K562 (cell line): ENCODE measurements at regions not wholly inside any gene's neighbourhood (a gene's known extent, or its start where the extent isn't known, plus 50 kb on each side); places are given as distances from the start of the nearest gene placed in this dataset.
A peak's percentile ranks its signal among the peaks of the same experiment; 100 is the strongest.

Experiments
- ATAC-seq: fragments of 200-7000 bp; cut with Tn5 transposase; 3 replicates; pipeline ENCODE4 v1.9.1; 2020; ENCODE audit warnings: moderate library complexity
- BruUV-seq: library from RNA; stranded (reverse); fragments of 400-500 nt; replicated peaks from 2 replicates; lab custom pipeline; 2021; lab: Mats Ljungman, UMichigan
- CTCF ChIA-PET: fragments of 300-600 bp; formaldehyde crosslinking; extraction: SDS; loops from one replicate; lab custom pipeline; 2021; ENCODE audit warnings: low intra/inter-chr PET ratio; lab: Yijun Ruan, JAX
- POLR2A ChIA-PET: fragments of 300-600, 350-650 bp; sonication (Branson Sonifier 250); formaldehyde crosslinking; extraction: SDS; loops from one replicate; lab custom pipeline; 2021; ENCODE audit warnings: antibody characterized with exemption, inconsistent platforms; lab: Yijun Ruan, JAX
- DNase-seq, 4 experiments: peaks; one replicate each; pipeline versions ENCODE4 v3.0.0 to v3.0.0-alpha.2; 2011 to 2018; ENCODE audit warnings: low spot score in 3 of 4, mixed read lengths in 3 of 4; ENCODE audit errors: extremely low read depth in 1 of 4
- FAIRE-seq: peaks from 2 replicates; lab custom pipeline; 2011; peaks lifted over from hg19 to GRCh38; lab: Jason Lieb, UNC
- H2AFZ ChIP-seq: 2 replicates; pipeline ENCODE4 v1.6.0; 2011; ENCODE audit warnings: low read depth, low read length, control low read depth, inconsistent platforms
- H3K27ac ChIP-seq: fragments of 200-600 bp; 3 replicates; pipeline ENCODE4 v1.8.0; 2011; ENCODE audit warnings: low read depth, mild to moderate bottlenecking, control low read depth, inconsistent platforms, low read length, moderate library complexity, mixed read lengths; ENCODE audit errors: extremely low read depth
- H3K27me3 ChIP-seq, 2 experiments: fragments of 300-600 bp in 1 of 2; 2 replicates in 1 of 2; 3 replicates in 1 of 2; pipeline versions ENCODE4 v1.6.0 to v1.8.0; 2011; ENCODE audit warnings: inconsistent platforms in 2 of 2, low read length in 2 of 2, mild to moderate bottlenecking in 1 of 2, mixed read lengths in 1 of 2, moderate library complexity in 1 of 2; ENCODE audit not compliant: control insufficient read depth in 2 of 2, insufficient read depth in 2 of 2
- H3K36me3 ChIP-seq: fragments of 300-600 bp; 3 replicates; pipeline ENCODE4 v1.8.0; 2011; ENCODE audit warnings: mild to moderate bottlenecking, low read length, inconsistent platforms; ENCODE audit not compliant: control insufficient read depth, insufficient read depth
- H3K4me1 ChIP-seq, 2 experiments: fragments of 200-600 bp in 1 of 2; replicated peaks in 1 of 2; 2 replicates in 1 of 2; 3 replicates in 1 of 2; pipeline versions ENCODE4 v1.5.1 to v1.8.0; 2011; ENCODE audit warnings: inconsistent platforms in 2 of 2, low read length in 2 of 2, mild to moderate bottlenecking in 1 of 2, mixed read lengths in 1 of 2, moderate library complexity in 1 of 2; ENCODE audit not compliant: control insufficient read depth in 2 of 2, insufficient read depth in 2 of 2
- H3K4me2 ChIP-seq: 2 replicates; pipeline ENCODE4 v1.6.1; 2011; ENCODE audit warnings: low read length, control low read depth, inconsistent platforms, mixed read lengths; ENCODE audit not compliant: insufficient read depth
- H3K4me3 ChIP-seq: fragments of 200-600 bp; sonication (generic), shearing (Covaris generic); 2 replicates; pipeline ENCODE4 v1.5.1; 2016; ENCODE audit warnings: control low read depth, inconsistent platforms
- H3K79me2 ChIP-seq: fragments of 200-600 bp; 3 replicates; pipeline ENCODE4 v1.8.0; 2011; ENCODE audit warnings: low read length, inconsistent platforms; ENCODE audit not compliant: control insufficient read depth, insufficient read depth
- H3K9ac ChIP-seq, 2 experiments: 2 replicates each; pipeline versions ENCODE4 v1.6.0 to v1.6.1; 2011; ENCODE audit warnings: low read depth in 2 of 2, low read length in 2 of 2, control low read depth in 1 of 2, inconsistent platforms in 1 of 2, mild to moderate bottlenecking in 1 of 2, mixed read lengths in 1 of 2; ENCODE audit not compliant: insufficient read depth in 1 of 2
- H3K9me1 ChIP-seq: one replicate; pipeline ENCODE4 v1.6.0; 2011; ENCODE audit warnings: inconsistent platforms, mild to moderate bottlenecking, low read length, moderate library complexity; ENCODE audit not compliant: control insufficient read depth, insufficient read depth
- H3K9me3 ChIP-seq: replicated peaks from 2 replicates; pipeline ENCODE4 v1.5.1; 2011; ENCODE audit warnings: low read depth, low read length, inconsistent platforms; ENCODE audit not compliant: control insufficient read depth, insufficient read depth
- H4K20me1 ChIP-seq: replicated peaks from 2 replicates; pipeline ENCODE4 v1.6.1; 2011; ENCODE audit warnings: low read length, inconsistent platforms, mixed read lengths; ENCODE audit not compliant: control insufficient read depth, insufficient read depth
- ATF1 ChIP-seq, 2 experiments: fragments of 450-650 bp in 1 of 2; IDR thresholded peaks; 2 replicates each; pipeline ENCODE4 v1.6.1; 2016; ENCODE audit warnings: missing compliant biosample characterization in 1 of 2, missing genetic modification characterization in 1 of 2
- E2F3 ChIP-seq: fragments of 250-450 bp; sonication (Bioruptor Pico); IDR thresholded peaks from 2 replicates; pipeline ENCODE4 v1.4.0; 2020; ENCODE audit warnings: mild to moderate bottlenecking
- ZNF143 ChIP-seq: sonication (generic); formaldehyde crosslinking; IDR thresholded peaks from 2 replicates; pipeline ENCODE4 v1.9.0; 2022; ENCODE audit warnings: mild to moderate bottlenecking, missing genetic modification reagents
- WGBS: fragments of 100-300 bp; shearing (Covaris generic); methylation state at CpG from one replicate; pipeline ENCODE4 v1.1.6; 2016; ENCODE audit warnings: low coverage, mixed read lengths; ENCODE audit not compliant: insufficient coverage; ENCODE audit errors: missing lambda C conversion rate; 5-methylcytosine and 5-hydroxymethylcytosine counted together
- in situ Hi-C: fragments of 300-500 bp; cut with MboI; formaldehyde crosslinking; loops from 4 replicates; pipeline ENCODE4 v1.15.0; 2018; ENCODE audit warnings: inconsistent platforms, mixed read lengths
- intact Hi-C: fragments of 100-400 bp; cut with micrococcal nuclease; formaldehyde crosslinking; loops from 2 replicates; pipeline ENCODE4 v1.14.2; 2022
- TF ChIP-seq, protein P1 (sequence below): fragments of 450-650 bp; formaldehyde crosslinking; IDR thresholded peaks from 2 replicates; pipeline ENCODE4 v1.4.0; 2020; ENCODE audit warnings: mild to moderate bottlenecking, moderate library complexity

DNA sequence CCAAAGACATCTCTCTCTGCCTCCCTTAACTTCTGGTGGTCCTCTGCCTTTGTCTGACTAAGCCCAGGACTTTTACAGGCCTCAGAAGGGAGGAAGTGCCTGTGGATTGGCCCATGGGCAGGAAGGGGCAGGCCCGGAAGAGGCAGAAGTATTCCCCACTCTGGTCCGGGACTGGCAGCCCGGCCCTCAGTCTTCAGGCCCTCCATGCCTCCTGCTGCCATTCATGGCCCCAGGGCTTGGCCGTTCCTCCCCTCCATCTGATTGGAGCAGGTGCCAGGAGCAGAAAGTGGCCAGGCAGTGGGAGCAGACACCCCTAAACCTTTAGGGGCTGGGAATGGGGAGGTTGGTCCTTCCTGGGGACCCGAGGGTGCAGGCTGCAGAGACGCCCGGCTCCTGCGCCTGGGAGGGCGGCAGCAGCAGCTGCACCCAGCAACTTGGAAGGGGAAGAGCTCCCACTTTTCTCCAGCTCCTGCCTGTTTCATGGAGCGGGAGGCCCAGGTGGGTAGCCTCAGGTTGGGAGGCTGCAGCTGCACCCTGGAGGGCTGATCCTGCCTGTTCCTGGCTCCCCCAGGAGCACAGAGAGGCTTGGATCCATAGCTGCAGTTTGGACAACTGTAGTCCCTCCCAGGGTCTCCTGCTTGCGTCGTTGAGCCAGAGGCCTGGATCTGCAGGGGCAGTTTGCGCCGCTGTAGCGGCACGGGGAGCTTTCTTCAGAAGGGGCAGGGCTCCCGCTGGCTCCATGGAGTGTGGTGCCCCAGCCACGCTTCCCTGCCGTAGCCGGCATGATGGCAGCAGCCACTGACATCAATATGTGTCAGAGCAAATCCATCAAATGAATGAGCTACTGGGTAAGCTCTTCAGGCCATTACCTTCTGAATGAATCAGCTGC is 661.5 kb upstream of the NUDT12 start (continued):
- no peak for TF ChIP-seq E2F3 (CRISPR knock-in tag)

DNA sequence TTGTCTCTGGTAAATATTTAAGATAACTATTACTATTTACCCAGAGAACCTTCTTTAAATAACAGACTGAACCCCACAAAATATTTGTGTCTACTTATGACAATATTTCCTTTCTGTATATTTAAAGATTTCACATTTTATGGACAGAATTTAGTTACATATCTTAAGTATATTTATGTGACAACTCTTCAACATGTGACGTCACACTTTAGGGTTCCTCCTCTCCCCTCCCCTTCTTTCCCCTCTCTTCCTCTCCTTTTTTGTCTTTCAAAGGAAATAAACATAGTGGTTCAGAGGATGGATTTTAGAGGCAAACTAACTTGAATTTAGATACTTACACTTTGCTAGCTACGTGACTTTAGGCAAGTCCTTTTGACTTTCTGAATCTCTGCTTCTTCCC is 655.6 kb upstream of the NUDT12 start:
- BruUV-seq, result no TSS peak
- intact Hi-C loops (no loop called here), in situ Hi-C loops (no loop called here)
- H3K4me3 ChIP-seq, result no peak overlapping the region
- POLR2A ChIA-PET, result no interaction called here
- no peak overlapping the region for H3K9ac ChIP-seq
- no peak overlapping the region for H2AFZ ChIP-seq
- no peak overlapping the region for H3K4me2 ChIP-seq
- no peaks in the 10 kb centered on the region for H4K20me1 ChIP-seq
- no peak for DNase-seq
- no peak overlapping the region for H3K27ac ChIP-seq
- CTCF ChIA-PET, result no interaction called here
- ATAC-seq, result no peak
- TF ChIP-seq, protein P1, sequence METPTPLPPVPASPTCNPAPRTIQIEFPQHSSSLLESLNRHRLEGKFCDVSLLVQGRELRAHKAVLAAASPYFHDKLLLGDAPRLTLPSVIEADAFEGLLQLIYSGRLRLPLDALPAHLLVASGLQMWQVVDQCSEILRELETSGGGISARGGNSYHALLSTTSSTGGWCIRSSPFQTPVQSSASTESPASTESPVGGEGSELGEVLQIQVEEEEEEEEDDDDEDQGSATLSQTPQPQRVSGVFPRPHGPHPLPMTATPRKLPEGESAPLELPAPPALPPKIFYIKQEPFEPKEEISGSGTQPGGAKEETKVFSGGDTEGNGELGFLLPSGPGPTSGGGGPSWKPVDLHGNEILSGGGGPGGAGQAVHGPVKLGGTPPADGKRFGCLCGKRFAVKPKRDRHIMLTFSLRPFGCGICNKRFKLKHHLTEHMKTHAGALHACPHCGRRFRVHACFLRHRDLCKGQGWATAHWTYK, result no peak
- no peak for TF ChIP-seq ZNF143 (CRISPR knock-in tag)
- TF ChIP-seq ATF1 (CRISPR knock-in tag; IDR thresholded peaks at IDR 0.05), result no peak
- peak; percentile 43; the same call in 1 of the 2 replicates for TF ChIP-seq ATF1 (tag; IDR thresholded peaks at IDR 0.05)
- H3K36me3 ChIP-seq, result no peaks in the 10 kb centered on the region
- no peak for FAIRE-seq
- H3K9me3 ChIP-seq, result no peaks in the 10 kb centered on the region
- no peaks in the 10 kb centered on the region for H3K79me2 ChIP-seq
- no peaks in the 10 kb centered on the region for H3K4me1 ChIP-seq
- 6% methylated on average over 2 of the region's 2 CpGs for WGBS
- no peaks in the 10 kb centered on the region for H3K27me3 ChIP-seq
- H3K9me1 ChIP-seq, result no peaks in the 10 kb centered on the region
